NCI-H187 (cell line): ENCODE measurements at regions not wholly inside any gene's neighbourhood (a gene's known extent, or its start where the extent isn't known, plus 50 kb on each side); places are given as distances from the start of the nearest gene placed in this dataset.
A peak's percentile ranks its signal among the peaks of the same experiment; 100 is the strongest.

ENCODE experiments used
- DNase-seq, 2 experiments: peaks; one replicate each; lab custom pipeline; 2025; lab: John Stamatoyannopoulos, UW

DNA sequence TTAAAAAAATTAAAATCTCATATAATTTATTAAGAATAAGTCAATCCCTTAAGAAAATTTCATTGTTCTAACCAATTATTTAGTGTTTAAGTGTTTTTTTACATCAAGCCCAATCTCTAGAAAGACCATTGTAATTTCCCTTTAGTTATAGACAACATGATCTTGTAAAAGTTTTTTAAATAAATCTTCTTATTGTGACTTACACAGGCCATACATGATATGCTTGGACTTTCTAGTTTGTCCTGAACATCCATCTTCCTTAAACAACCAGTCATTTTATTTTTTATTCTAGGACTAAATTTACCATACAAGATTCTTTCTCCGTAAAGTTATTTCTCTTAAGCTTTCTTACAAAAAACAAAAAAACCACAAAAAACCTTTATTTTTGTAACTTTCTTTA is 126.5 kb upstream of the MAST4 start:
- no peak for DNase-seq

DNA sequence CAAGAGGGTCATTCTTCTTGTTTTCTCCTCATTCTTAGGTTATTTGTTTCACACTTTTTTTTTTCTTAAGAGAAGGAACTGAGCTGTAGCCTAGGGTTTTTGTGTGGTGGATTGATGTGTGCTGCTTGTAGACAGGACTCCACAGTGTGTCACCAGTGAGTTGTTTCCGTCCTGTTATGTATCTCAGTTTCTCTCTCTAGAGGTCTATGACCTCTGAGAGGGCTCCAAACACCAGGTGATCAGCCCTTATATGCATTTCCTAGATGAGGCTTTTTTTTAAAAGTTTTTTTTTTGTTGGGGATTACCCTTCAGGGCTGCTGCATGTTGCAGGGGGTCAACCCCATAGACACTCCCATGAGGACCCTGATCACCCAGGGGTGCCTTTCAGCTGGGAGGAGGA is 124.2 kb upstream of the MAST4 start:
- DNase-seq = no peak

DNA sequence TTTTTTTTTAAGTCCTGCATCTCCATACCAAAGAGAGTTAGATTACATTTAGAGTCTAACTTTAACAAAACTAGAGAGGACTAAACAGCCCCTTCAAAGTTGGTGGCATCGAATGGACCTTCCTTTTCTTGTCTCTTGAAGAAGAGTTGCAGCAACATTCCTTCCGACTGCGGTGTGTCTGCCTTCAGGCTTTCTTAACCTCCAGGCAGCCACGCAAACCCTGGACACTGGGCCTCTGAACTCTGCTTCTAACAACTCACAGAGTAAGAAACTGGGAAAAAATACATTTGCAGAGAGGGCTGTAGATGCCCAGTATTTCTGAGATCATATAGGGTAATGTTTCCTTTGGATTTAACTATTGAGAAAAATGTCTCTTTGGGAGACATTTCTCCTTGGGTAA is 120.5 kb upstream of the MAST4 start:
- DNase-seq = no peak

DNA sequence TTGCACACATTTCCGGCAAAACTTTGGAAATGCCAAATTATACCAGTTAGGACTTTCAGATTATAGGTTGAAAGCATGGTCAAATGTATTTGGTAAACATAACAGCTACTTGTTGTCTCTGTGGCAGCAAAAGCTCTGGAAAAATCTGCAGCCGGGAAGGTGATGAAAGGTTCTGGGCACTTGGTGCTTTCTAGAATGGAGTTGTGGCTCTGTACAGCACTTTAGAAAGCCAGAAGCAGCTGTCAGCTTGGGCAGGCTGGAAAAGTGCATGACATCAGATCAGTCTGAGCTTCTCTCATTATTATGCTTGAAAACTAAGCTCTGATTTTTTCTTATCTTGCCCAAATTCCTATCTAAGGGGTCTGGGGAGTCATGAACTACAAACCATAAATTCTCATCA is 118.6 kb upstream of the MAST4 start:
- DNase-seq = no peak

DNA sequence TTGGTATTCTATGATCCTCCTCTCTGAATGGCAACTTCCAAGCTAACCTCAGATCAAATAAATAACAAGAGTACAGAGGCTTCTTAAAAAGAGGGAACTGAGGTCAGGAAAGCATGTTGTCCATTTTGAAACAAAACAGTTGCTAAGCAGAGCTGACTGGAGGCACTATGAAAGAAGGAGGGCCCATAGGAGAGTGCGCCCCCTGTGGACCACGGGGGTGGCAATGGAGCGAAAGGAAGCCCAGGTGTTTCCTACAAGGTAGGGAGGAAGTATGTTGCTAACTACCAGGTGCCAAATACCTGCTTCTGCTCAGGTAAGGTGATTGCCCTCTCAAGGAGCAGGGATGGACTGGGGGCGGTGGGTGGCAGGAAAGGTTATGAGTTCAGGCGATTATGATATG is 101.8 kb upstream of the MAST4 start:
- no peak for DNase-seq

DNA sequence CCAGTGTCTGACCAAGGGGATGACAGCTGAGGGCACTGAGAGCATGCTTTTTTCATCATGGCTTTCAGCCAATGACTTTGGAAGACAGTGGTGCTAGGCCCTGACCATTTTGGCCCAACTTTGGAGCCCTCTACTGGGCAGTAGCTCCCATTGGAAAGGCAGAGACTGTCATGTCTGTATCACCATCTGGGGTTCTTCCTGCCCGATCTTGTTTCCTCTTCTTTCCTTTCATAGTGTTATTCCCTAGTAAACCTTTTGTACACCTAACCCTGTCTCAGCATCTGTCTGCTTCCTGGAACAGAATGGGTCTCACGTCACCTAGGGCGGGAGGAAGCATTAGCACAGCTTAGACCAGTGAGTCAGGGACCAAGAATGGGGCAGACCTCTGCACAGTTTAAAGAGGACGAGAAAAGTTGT is 97.4 kb upstream of the MAST4 start:
- no peak for DNase-seq

DNA sequence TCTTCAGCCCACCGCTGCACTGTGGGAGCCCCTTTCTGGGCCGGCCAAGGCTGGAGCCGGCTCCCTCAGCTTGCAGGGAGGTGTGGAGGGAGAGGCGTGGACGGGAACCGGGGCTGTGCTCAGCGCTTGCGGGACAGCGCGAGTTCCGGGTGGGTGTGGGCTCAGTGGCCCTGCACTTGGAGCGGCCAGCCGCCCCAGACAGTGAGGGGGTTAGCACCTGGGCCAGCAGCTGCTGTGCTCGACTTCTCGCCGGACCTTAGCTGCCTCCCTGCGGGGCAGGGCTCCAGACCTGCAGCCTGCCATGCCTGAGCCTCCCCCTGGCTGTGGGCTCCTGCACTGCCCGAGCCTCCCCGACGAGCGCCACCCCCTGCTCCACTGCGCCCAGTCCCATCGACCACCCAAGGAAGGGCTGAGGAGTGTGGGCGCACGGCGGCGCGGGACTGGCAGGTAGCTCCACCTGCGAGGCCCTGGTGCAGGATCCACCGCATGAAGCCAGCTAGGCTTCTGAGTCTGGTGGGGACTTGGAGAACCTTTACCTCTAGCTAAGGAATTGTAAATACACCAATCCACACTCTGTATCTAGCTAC is 92.9 kb upstream of the MAST4 start:
- no peak for DNase-seq

DNA sequence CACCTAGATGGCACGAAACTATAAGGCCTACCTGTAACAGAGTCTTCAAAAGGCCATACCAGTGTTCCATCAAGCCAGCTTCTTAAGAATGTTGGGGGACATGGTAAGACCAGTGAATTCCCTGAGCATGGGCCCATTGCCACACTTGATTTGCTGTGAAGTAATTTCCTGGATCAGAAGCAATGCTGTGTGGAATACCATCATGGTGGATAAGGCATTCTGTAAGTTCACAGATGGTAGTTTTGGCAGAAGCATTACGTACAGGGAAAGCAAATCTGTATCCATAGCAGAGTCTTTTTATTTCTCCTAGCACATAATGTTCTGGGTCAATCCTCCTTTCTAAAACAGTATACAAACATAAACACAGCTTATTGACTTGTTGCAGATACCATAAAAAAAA is 89.1 kb upstream of the MAST4 start:
- DNase-seq = no peak

DNA sequence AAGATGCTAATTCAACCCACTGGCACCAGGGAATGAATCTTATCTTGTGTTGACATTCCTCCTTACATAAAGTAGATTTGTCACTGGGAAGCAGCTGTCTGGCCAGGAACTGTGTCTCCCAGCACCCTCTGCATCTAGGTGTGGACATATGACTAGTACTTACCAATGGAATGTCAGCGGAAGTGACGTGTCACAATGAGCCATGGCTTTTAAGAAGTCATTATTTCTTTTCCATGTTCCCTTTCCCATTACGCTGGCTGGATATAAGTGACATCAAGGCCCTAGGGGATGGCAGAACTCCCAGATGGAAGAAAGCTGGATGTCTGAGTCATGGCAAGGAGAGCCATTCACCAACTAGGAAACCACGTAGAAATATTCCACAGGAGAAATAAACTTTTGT is 84.7 kb upstream of the MAST4 start:
- DNase-seq = no peak

DNA sequence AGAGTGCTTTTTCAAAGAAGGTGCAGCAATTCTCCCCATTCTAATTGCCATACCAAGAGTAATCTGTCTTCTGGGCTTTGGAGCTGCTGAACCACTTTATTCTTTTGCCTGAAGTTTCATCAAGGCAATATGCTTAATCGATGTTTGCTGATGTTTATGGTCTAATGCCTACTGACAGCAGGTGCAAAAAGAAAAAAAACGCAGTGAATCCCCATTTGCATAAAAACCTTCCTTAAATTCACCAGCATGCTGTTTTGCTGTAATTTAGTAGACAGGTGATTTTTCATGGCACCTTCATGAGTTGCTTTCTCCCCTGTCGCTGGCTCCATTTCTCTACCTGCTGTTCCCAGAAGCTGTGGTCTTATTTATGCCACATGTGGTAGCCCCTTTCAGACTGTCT is 83.1 kb upstream of the MAST4 start:
- no peak for DNase-seq

DNA sequence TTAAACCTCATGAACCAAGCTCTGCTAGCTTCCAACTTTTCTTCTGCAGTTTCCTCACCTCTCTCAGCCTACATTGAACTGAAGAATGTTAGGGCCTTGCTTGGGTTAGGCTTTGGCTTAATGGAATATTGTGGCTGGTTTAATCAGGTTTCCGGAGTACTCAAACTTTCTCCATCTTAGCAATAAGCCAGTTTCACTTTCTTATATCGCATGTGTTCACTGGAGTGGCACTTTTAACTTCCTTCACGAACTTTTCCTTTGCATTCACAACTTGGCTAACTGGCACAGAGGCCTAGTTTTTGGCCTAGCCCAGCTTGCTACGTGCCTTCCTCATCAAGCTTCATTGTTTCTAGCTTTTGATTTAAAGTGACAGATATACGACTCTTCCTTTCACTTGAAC is 81.0 kb upstream of the MAST4 start:
- no peak for DNase-seq

DNA sequence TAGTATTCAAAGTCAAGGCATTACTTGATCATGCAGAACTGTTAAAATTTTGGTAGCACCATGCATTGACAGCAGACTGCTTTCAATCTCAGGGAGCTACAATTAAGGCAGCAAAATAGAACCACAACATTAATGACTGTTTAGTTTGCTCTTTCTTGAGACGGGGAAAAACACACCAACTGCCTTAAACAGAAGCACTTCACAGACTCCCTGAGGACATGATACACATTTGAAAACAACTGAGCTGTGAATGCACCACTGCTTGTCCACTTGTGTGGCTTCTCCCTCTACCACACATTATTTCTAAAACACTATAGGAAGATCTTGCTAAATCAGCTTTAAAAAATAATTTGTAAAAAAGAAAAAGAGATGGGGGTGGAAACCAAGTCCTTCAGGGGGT is 79.6 kb upstream of the MAST4 start:
- peak; percentile 62 to 69 for DNase-seq

DNA sequence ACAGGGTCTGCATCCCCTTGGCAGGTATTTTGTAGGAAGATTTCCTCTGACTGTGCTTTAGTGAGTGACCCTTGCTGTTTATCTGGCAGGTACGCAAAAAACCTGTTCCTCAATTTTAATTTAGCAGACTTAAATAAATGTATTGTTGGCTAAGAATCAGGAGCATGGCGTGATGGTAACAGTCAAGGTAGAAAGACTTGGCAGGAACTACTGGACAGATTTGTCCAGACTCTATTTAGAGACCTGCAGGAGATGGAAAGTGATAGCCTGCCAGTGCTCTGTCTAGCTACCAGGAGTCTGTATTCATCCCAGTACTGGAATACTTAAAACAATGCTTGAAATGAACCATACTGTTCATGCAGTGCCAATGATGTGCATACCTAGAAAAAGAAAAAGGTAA is 78.8 kb upstream of the MAST4 start:
- DNase-seq = no peak

DNA sequence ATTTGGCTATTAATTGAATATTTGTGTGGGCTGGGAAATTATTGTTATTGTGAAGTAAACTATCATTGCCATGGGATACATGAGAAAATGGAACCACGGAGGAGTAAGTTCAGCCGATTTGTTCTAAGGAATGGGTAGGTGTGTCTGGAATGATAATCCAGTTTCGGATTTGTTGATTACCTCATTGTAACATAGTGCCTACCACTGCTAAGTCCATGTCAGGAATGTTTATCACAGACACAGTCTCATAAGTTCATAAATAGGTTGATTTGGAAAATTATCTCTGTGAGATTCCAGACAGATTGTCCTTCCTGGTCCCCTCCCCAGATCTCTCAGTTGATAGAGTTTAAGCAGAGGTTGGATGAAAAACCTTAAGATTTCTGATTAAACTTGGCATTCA is 78.1 kb upstream of the MAST4 start:
- no peak for DNase-seq

DNA sequence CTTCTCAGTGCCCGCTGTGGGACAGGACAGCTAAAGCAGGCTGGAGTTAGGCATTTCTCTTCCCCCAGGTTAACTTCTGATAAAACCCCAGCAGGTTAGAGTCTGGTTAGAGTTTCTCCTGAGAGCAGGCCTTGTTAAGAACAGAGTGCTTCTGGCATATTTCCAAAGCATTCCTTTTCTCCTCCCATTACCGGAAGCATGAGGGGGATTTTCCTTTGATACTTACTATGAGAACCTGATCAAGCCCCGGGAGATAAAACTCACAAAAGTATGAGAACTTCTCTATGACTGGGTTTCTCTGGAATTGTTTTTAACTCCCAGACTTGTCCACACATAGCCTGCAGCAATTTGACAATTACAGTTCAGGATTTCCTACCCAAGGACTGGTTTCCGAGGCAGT is 77.4 kb upstream of the MAST4 start:
- no peak for DNase-seq

DNA sequence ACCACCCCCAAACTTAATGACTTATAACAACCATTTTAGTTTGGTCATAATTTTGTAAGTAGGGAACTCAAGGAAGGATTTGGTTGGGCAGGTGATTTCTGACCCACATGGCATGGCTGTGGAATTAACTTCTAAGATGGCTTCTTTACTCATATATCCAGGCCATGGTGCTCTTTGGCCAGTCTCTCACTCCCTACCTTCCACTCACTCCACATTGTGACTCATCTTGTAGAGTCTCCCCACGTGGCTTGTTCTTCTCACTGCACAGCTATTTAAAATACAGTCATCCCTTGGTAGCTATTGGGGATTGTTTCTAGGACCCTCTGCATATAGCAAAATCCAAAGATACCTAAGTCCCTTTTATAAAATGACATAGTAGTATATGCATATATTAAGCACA is 76.6 kb upstream of the MAST4 start:
- no peak for DNase-seq

DNA sequence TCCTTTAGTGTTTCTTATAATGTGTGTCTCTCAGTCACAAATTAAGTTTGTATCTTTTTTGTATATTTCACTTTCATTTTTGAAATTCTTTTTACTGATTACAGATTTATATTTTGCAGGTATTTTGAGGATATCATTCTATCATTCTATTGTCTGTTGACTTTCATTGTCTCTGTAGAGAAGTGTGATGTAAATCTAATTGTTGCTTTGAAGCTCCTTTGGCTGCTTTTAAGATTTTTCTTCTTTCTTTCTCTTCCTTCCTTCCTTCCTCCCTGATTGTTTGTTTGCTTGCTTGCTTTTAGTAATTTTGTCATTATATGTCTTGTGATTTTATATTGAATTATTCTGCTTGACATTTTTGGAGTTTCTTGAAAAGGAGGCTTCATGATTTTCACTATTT is 75.3 kb upstream of the MAST4 start:
- DNase-seq = no peak

DNA sequence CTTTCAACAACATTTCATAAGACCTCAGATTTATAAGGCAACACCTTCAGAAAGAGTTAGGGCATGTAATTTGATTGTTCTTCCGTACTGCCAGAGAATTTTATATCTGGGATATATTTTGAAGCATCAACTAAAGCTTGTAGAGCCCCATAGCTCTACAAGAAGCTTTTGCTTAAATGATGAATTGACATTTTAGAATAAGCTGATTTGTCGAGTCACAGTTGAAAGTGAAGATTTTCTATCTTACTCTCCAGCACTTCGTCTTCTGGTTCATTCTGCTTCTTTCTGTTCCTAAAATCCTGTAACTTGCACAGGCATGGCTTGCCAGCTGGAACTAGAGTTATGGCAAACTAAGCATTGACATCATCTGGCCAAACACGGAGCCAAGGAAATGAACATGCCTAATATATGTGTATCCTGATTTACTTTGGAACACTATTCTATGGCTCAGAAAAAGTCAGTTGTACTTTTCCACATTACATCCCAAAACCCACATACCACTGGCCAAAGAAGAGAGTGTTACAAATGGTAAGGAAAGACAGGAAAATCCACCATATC is 68.6 kb upstream of the MAST4 start:
- DNase-seq = no peak

DNA sequence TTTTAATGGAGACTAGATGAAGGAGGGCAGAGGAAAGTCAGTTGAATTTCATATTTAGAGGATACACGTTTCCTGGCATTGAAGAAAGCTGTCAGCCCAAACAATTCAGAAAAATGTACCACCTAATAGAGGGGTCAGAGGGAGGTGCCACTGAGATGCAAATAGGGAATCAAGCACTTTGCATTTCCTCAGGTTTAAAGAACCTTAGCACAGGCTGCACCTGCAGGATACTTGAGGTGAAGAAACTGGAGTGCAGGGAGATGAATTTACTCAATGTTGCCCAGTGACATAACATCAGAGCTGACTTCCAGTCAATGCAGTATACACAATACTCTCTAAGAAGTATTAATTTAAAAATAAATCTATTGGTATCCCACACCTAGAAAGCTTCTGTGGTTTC is 67.0 kb upstream of the MAST4 start:
- DNase-seq = no peak

DNA sequence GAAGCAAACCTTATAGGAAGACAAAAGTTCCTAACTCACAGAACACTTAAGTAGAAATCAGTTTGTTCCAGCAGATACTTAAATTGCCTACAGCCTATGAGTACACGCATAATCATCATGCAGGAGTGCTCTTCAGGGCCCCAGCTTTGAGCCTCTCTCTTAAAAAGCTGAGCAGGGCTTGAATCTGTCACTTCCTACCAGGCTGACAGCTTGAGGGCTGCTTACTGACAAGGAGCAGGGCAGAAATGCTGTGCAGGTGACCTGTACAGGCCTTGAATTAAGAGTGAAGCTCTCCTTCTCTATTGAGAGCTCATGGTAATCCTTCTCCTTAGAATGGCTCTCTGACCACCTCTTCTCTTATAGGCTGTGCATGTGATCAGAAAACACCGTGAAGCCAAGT is 66.5 kb upstream of the MAST4 start:
- peak; percentile 34 to 35 for DNase-seq

DNA sequence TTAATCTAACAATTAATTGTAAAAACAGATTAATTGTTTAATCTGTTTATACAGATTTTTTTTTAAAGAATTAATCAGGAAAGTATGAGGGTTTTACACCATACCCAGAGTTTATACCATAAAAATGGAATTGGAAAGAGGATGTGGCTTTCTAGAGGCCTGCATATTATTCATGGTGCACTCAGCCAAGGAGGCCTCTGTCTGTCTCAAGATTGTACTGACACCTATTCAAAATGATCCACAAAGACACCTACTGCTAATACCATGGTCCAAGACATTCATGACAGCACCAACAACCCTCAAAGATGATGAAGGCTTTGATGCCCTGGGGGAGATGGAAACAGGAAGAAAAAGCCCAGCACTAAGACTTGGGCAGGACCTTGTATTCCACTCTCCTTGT is 58.1 kb upstream of the MAST4 start:
- DNase-seq = no peak

DNA sequence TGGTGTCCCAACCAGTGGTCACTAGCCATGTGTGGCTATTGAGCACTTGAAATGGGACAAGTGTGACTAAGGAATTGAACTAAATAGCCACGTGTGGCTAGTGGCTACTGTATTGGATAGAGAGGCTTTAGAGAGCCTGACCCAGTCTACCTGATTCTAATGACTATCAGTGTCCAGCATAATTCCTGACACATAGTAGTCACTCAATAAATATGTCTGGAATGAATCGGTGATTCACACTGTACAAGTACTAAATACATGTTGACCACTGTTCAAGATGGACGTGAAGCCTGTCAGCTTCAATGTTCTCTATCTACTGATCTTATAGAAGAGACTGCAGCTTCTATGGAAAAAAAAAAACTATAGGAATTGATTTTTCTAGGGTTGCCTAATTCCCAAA is 57.7 kb upstream of the MAST4 start:
- no peak for DNase-seq

DNA sequence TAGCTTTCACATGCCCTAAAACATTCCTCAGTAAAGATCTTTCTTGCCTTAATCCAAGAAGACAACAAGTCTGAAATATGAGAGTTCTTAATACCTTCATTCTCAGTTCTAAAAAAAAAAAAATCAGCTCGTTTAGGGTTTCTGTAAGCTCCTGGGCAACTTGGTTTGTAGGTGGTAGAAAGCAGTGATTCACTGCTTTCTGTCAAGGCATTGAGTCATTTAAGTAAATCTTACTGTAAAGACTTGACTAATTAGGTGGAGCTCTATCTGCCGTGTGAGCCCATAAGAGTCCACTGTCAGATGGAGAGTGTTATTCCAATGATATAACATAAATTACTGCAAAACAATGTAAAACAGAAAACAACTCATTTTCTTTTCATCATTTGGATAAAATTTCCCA is 56.1 kb upstream of the MAST4 start:
- DNase-seq = no peak

DNA sequence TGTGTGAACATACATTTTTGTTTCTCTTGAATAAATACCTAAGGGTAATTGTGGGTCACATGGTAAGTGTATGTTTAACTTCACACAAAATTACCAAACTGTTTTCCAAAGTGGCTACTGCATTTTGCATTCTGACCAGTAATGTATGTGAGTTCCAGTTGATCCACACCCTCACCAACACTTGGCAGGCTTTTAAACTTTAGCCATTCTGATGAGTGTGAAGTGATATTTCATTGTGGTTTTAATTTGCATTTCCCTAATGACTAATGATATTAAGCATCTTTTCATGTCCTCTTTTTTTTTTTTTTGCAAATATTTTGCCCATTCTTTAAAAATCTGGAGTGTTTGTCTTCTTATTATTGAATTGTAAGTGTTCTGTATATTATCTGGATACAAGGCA is 53.5 kb upstream of the MAST4 start:
- no peak for DNase-seq
